MM.1S (cell line): ENCODE measurements at regions not wholly inside any gene's neighbourhood (a gene's known extent, or its start where the extent isn't known, plus 50 kb on each side); places are given as distances from the start of the nearest gene placed in this dataset.

ENCODE experiments used
- DNase-seq: peaks from one replicate; pipeline ENCODE4 v3.0.0-alpha.2; 2015
- H2AFZ ChIP-seq: fragments of 300-600 bp; sonication (generic); 2 replicates; pipeline ENCODE4 v1.6.0; 2016; ENCODE audit warnings: antibody characterized with exemption, low read length
- H3F3A ChIP-seq: fragments of 300-600 bp; sonication (generic); 2 replicates; pipeline ENCODE4 v1.6.1; 2016; ENCODE audit warnings: mild to moderate bottlenecking, antibody characterized with exemption, low read length, moderate library complexity, mixed read lengths; ENCODE audit not compliant: insufficient read depth
- H3K27ac ChIP-seq: fragments of 300-600 bp; sonication (generic); 2 replicates; pipeline ENCODE4 v1.5.1; 2016; ENCODE audit warnings: mild to moderate bottlenecking, low read length
- H3K27me3 ChIP-seq: fragments of 300-600 bp; sonication (generic); replicated peaks from 2 replicates; pipeline ENCODE4 v1.6.0; 2016; ENCODE audit warnings: low read length; ENCODE audit not compliant: insufficient read depth
- H3K36me3 ChIP-seq: fragments of 300-600 bp; sonication (generic); replicated peaks from 2 replicates; pipeline ENCODE4 v1.6.1; 2016; ENCODE audit warnings: mild to moderate bottlenecking, low read length, mixed read lengths; ENCODE audit not compliant: insufficient read depth
- H3K4me1 ChIP-seq: fragments of 300-600 bp; sonication (generic); 2 replicates; pipeline ENCODE4 v1.6.1; 2016; ENCODE audit warnings: low read length, mixed read lengths
- H3K4me2 ChIP-seq: fragments of 300-600 bp; sonication (generic); 2 replicates; pipeline ENCODE4 v1.6.0; 2016; ENCODE audit warnings: low read depth, low read length
- H3K4me3 ChIP-seq: fragments of 300-600 bp; sonication (generic); 2 replicates; pipeline ENCODE4 v1.5.1; 2016; ENCODE audit warnings: low read length, mixed read lengths
- H3K79me2 ChIP-seq: fragments of 300-600 bp; sonication (generic); 2 replicates; pipeline ENCODE4 v1.6.1; 2016; ENCODE audit warnings: mixed run types, low read length, mixed read lengths
- H3K9ac ChIP-seq: fragments of 300-600 bp; sonication (generic); 2 replicates; pipeline ENCODE4 v1.6.1; 2016; ENCODE audit warnings: low read length, mixed read lengths
- H3K9me2 ChIP-seq: fragments of 300-600 bp; sonication (generic); replicated peaks from 2 replicates; pipeline ENCODE4 v1.6.1; 2016; ENCODE audit warnings: mild to moderate bottlenecking, low read length, mixed read lengths; ENCODE audit not compliant: insufficient read depth
- H3K9me3 ChIP-seq: fragments of 300-600 bp; sonication (generic); replicated peaks from 2 replicates; pipeline ENCODE4 v1.6.1; 2016; ENCODE audit warnings: mild to moderate bottlenecking, low read length, mixed read lengths; ENCODE audit not compliant: insufficient read depth
- H4K20me1 ChIP-seq: fragments of 300-600 bp; sonication (generic); 2 replicates; pipeline ENCODE4 v1.6.1; 2016; ENCODE audit warnings: mild to moderate bottlenecking, low read length, moderate library complexity, mixed read lengths; ENCODE audit not compliant: insufficient read depth
- CTCF ChIP-seq: fragments of 300-600 bp; sonication (generic); IDR thresholded peaks from 2 replicates; pipeline ENCODE4 v1.5.1; 2016; ENCODE audit warnings: antibody characterized with exemption, low read length, mixed read lengths
- EZH2 ChIP-seq: fragments of 300-600 bp; sonication (generic); optimal IDR thresholded peaks from 2 replicates; pipeline ENCODE3; 2017; ENCODE audit warnings: low read depth, mild to moderate bottlenecking, antibody characterized with exemption, low read length, mixed read lengths
- EZH2phosphoT487 ChIP-seq: fragments of 300-600 bp; sonication (generic); IDR thresholded peaks from 2 replicates; pipeline ENCODE4 v1.6.1; 2018; ENCODE audit warnings: antibody characterized with exemption, low read length

- H3K36me3 ChIP-seq: peaks cover 7% of the 10 kb centered on the region; the same call in 1 of the 2 replicates
Observed at GRCh38 chr21:28877318-28877884, 115.3 kb downstream of the LTN1 start.

GRCh38 chr21:28875078-28875477, 117.6 kb downstream of the LTN1 start:
- DNase-seq: no peak
- Histone ChIP-seq H3K4me2 (no peak overlapping the region), H3K9me2 (no peaks in the 10 kb centered on the region), H3K27me3 (no peaks in the 10 kb centered on the region), H4K20me1 (no peaks in the 10 kb centered on the region), H3K9me3 (no peaks in the 10 kb centered on the region), H3K4me3 (no peak overlapping the region), H3F3A (no peaks in the 10 kb centered on the region), H3K4me1 (no peaks in the 10 kb centered on the region), H3K79me2 (no peaks in the 10 kb centered on the region), H2AFZ (no peak overlapping the region), H3K36me3 (peaks cover 7% of the 10 kb centered on the region; the same call in 1 of the 2 replicates), H3K27ac (no peak overlapping the region), H3K9ac (no peak overlapping the region)
- TF ChIP-seq EZH2 (no peak), CTCF (no peak), EZH2phosphoT487 (no peak)

More at GRCh38 chr21:28877318-28877884, 115.3 kb downstream of the LTN1 start:
- no peaks in the 10 kb centered on the region for H3K4me1 ChIP-seq
- no peaks in the 10 kb centered on the region for H3K9me2 ChIP-seq
- H3K27ac ChIP-seq: no peak overlapping the region
- no peaks in the 10 kb centered on the region for H3K9me3 ChIP-seq
- no peak overlapping the region for H3K4me3 ChIP-seq
- H3K79me2 ChIP-seq: no peaks in the 10 kb centered on the region
- TF ChIP-seq EZH2: no peak
- TF ChIP-seq EZH2phosphoT487: no peak
- TF ChIP-seq CTCF: no peak
- H4K20me1 ChIP-seq: no peaks in the 10 kb centered on the region
- no peak overlapping the region for H3K4me2 ChIP-seq
- H3K9ac ChIP-seq: no peak overlapping the region
- H3K27me3 ChIP-seq: no peaks in the 10 kb centered on the region
- no peaks in the 10 kb centered on the region for H3F3A ChIP-seq
- H2AFZ ChIP-seq: no peak overlapping the region
- no peak for DNase-seq

- Histone ChIP-seq H2AFZ (no peak overlapping the region), H3K27ac (no peak overlapping the region)
Observed at GRCh38 chr21:28872218-28872617, 120.5 kb downstream of the LTN1 start.

More at GRCh38 chr21:28872218-28872617, 120.5 kb downstream of the LTN1 start:
- no peaks in the 10 kb centered on the region for H3K4me1 ChIP-seq
- H3K9me2 ChIP-seq: no peaks in the 10 kb centered on the region
- no peaks in the 10 kb centered on the region for H3K79me2 ChIP-seq
- H3K9me3 ChIP-seq: no peaks in the 10 kb centered on the region
- DNase-seq: no peak
- no peak overlapping the region for H3K4me3 ChIP-seq
- H3F3A ChIP-seq: no peaks in the 10 kb centered on the region
- peaks cover 5% of the 10 kb centered on the region; the same call in 1 of the 2 replicates for H3K36me3 ChIP-seq
- no peaks in the 10 kb centered on the region for H3K27me3 ChIP-seq
- no peak overlapping the region for H3K4me2 ChIP-seq
- TF ChIP-seq EZH2phosphoT487 (no peak), CTCF (no peak), EZH2 (no peak)
- H3K9ac ChIP-seq: no peak overlapping the region
- H4K20me1 ChIP-seq: no peaks in the 10 kb centered on the region
